Erythroblast (primary cell): ENCODE measurements at regions not wholly inside any gene's neighbourhood (a gene's known extent, or its start where the extent isn't known, plus 50 kb on each side); places are given as distances from the start of the nearest gene placed in this dataset.

Experiments
- GATA1 ChIP-seq: IDR thresholded peaks from 2 replicates; pipeline ENCODE4 v1.6.1; 2011; ENCODE audit warnings: low read depth, mild to moderate bottlenecking, control low read depth, low read length, moderate library complexity
- POLR2A ChIP-seq: IDR thresholded peaks from 2 replicates; pipeline ENCODE4 v1.6.1; 2011; ENCODE audit warnings: mild to moderate bottlenecking, low read length

GRCh38 chr6:166713434-166714186 is 86.6 kb upstream of the RPS6KA2 start:
- TF ChIP-seq POLR2A (no peak), GATA1 (no peak)
